ENCODE measurements at regions not wholly inside any gene's neighbourhood (a gene's known extent, or its start where the extent isn't known, plus 50 kb on each side); places are given as distances from the start of the nearest gene placed in this dataset.

DNA sequence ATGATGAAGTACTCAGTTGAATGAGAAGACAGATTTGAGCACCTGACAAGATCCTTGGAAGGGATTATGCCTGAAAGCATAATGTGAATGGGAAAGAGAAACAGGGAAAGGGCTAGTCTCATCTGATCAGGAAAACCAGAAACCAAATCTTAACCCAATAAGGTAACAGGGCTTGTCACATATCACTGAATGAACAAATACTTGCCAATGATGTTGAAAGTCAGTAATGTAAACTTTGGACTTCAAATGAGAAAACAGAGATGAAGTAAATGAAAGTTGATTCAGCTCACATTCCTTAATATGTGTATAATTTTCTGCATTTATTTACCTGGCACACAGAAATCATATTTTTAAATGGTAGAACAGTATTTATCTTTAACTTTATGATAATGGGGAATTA, 480.0 kb downstream of the KCTD12 start:
- no peak for DNase-seq

DNA sequence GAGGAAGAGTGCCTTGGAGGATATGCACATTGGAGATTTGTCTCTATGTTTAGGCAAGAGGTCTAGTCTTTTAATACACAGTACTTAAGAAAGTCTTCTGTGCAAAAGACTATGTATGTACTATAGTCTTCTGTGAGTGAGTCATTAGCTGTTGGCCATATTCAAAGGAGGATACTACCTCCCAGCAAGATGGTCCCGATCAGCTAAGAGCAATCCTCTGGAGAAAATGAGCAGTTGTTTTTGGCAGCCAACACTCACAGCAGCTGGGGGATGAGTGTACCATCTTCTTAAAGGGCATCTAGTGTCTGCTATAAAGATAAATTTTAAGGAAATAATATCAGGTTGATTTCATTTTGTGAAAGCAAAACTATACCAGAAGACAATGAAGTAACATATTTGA, 487.8 kb downstream of the KCTD12 start:
- no peak for DNase-seq

DNA sequence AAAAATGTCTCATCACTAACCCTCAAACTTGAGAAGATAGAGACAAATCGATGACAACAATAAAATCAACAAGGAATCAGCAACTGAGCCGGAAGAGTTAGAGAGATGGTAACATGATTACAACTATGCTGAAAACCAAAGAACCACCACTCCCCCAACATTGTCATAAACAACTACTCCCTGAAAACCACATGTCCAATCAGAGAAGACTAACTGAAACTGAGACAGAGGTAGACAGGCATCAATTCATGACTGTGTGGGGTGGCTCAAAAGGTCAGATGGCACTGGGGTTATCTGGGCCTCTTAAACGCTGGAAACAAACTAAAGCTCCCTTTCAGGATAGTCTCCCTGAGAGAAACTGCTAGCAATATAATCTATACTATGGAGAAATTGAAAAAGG, 488.8 kb downstream of the KCTD12 start:
- DNase-seq: no peak

DNA sequence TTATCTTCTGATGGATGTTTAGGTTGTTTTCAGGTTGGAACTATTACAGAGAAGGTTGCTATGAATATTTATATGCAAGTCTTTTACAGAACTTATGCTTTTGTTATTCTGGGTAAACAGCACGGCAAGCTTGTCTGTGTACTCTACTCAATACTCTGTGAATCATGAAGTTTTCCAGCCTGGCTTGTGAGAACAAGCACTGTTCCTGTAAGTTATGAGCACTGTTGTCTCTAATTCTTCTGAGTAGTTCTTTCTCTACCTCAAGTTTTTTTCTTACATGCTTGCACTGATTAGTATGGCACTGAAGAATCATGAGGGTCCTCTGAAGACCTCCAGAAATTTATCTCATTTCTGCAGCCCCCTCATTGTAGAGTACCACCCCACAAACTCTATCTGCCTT, 496.9 kb downstream of the KCTD12 start:
- DNase-seq: no peak

DNA sequence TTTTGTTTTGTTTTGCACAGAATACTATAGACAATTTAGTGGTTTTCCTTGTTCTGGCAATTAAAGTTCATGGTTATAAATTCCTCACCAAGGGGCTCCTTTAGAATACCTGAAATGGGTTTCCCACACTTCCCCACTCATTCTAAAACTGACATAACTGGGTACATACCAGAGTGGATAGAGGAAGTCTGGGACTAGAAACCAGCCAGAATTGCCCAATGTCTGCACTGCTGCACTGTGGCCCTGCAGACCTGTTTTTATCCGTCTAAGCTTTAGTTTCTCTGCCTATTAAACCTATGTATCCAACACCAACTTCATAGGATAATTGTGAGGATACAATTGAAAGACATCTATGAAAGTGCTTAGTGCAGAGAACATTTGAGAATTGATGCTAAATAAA, 498.6 kb downstream of the KCTD12 start:
- no peak for DNase-seq

DNA sequence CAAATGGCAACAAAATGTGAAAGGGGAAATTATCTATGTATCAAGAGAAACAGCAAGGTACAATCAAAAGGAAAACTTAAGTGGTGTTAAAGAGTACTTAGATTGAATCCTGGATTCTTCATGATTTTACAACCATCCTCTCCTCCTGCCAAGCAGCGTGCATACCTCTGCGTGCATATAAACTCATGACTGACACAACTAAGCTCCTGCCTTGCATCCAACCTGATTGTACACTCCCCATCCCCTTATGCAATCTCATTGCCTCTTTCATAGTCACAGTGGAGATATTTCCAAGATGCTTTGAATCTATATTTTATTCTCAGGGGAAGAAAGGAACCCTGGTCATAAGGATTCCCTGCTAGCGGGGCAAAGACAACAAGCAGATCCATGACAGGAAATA, 499.9 kb downstream of the KCTD12 start:
- no peak for DNase-seq

DNA sequence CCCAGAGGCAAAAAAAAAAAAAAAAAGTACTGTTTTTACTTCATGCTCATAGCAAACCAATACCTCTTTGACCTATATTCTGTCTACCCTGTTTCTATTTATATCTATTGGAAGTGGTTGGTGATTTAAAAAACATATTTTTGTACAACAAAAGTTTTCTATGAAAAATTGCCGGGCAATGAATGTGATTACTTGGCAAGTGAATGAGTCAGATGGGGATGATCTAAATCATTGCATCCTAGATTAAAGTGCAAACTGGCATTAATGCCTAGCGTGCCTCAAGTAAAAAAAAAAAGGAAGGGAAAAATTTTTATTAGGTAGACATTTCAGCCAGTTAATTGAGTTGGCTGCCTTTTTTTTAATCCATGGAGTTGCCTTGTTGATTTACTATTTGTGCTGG, 500.6 kb downstream of the KCTD12 start:
- DNase-seq: no peak

DNA sequence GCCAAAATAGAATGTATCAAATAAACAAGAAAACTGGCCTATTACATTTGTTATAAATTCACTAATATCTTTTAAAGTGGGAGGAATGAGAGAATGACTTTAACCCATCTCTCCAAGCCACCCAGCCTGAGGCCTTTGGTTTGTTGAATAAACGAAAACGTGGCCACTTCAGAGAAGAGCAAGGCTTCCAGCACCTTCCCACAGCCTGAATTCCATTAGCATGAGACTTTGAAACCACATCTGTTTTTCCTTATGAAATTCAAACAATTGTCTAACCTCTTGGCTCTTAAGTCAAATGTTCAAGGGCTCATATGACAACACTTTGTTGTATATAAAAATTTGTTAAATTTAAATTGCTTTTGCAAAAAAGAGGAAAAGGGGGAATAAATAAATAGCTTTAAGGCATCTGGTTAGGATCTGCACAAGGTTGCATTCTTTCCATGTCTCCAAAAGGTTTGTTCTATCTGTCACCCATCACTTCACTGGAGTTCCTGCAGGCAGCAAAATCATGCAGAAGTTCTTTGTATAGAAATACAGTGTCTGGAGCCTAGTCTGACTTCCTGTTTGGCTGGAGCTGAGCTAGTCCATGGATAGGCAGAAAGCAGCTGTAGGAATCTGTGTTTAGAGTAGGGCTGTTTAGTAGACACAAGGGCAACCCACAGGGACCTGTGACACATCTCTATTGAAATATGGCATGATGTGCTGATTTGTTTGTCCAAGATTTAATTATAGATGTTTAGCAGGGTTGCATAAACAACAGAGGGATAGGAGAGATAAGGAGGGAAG, 502.3 kb downstream of the KCTD12 start:
- no peak for DNase-seq

DNA sequence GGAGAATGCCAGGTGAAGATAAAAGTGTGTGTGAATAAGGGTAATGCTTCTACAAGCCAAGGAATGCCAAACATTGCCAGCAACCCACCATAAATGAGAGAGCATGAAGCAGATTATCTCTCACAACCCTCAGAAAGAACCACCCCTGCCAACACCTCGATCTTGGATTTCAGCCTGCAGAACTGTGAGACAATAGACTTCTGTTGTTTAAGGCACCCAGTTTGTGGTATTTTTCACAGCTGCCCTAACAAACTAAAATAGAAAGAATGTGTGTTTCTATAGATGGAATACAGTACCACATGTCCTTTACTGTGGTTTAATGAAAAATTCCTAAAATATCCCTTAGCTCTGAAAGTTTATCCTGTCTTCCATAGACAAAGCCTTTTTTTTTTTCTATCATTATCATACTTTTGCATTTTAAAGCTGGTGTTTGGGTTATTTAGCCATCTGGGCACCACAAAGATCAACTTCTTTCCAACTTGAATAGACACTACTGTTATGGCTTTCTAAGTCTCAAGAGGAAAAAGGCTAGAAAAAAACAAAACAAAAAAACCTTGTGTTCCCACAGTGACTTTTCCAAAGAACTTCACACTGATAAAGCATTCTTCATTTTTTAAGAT, 505.6 kb downstream of the KCTD12 start:
- DNase-seq: no peak

DNA sequence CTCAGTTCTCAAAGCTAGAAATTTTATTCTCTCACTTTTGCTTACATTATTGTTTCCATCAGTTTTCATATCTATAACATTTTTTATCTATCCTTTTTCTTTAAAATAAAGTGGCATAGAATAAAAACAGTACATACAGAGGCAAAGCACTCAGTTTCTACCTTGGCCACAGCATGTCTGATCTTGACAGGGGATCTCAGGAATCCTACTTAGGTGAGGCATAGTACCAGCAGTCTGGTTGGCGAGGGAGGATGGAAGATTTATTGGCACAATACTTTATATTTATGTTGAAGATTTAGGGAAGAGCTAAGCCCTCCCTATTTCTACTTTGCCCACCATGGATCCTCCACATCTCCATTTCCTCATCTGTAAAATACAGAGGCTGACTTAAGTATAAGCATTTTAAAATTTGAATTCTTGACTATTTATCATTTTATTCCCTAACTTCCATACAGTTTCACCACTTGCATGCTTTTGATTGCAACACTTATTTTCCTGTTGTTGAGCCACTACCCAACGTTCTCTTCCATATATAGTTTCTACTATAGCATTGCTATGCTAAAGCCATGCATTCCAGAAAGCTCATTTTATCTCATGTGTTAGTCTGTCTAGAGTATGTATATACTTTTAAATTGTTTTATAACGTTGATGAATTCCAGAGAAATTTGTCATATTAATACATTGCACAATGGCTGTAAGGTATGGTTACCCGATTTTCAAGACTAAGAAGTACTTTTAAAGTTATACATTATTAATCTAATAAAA, 506.7 kb downstream of the KCTD12 start:
- DNase-seq: no peak

DNA sequence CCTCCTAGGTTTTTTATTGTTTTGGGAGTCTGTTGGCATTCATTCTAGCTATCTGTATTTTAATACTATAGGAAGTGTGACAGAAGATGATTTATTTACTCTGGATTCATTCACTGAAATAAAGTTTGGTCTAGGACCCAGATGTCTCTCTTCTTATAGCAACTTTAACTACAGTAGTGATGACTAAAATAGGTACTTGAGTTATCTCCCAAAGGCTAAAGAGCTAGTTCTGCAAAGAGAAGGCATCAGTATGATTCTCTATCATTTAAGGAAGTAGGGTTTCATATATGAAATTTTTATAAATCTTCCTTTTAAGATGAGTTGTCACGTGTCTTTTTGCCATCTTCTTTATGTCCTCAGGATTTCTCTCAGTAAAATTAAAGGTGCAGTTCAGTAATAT, 507.4 kb downstream of the KCTD12 start:
- DNase-seq: no peak

DNA sequence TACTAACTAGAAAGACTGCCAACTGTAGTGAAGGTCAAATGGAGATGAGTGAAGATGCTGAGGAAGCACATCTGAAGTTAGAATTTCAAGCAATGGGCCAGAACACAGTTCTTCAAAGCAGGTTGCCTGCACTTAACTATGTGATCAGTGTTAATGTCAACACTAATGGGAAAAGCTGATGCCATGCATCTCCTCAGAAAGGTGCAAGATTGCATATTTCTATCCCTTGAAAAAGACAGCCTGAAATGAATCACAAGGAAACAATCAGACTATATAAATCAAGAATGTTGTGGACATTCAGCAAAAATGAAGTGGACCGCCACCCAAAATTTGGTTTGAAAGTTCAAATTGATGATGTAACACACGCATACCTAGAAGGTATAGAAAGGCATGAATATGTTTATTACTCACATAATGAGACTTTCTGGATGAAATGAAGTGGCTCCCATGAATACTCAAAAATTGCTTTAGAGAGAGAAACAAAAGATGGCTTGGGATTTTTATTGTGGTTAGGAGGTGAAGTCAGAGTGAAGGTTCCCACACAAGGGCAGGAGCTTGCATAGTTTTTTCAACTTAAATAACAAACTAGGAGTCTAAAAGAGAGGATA, 522.4 kb downstream of the KCTD12 start:
- no peak for DNase-seq

DNA sequence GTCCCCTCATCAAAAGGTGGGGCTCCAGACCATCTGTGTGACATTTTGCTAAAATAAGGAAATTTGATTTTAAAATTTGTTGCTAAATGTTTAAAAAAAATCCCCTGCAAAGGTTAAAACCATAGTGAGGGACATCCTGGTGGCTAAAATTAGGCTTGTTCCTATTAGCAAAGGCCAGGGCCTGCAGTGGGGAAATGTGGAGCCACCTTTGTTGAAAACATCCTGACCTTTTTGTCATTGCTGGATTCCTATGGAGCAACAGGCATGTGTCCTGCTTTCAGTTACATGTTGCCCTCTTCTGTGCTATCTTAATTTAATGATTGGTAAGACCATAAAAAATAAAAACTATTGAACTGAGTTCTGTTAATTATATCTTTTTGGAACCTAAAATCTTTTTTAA, 524.3 kb downstream of the KCTD12 start:
- DNase-seq: no peak

DNA sequence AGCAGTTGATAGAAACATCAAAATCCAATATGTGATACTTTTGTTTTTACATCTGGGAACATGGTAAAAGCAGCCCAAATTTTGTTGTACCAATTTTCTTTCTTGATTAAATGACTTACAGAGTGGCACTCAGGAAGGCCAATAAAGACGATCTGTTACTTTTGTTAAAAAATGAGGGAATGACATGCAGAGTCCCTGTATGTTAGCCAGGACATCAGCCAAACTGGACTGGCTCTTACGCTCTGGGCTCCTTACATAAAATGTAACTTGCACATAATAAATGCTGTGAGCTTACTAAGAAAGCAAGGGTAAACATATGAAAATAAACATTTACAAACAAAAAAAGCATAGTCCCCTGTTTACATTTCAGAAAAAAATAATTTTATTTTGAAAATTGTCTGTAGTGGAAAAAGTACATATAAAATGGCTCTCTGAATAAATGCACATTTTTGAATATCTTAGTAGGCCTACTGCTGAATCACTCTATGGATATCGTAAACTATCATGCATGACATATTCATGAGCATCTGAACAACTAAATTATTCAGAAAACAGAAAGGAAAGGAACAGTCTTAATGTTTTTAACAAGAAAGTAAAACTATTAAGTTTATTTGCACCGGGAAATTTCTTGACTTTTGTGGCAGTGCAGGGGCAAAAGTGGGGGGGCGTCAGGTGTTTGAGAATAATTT, 534.5 kb downstream of the KCTD12 start:
- DNase-seq: no peak

DNA sequence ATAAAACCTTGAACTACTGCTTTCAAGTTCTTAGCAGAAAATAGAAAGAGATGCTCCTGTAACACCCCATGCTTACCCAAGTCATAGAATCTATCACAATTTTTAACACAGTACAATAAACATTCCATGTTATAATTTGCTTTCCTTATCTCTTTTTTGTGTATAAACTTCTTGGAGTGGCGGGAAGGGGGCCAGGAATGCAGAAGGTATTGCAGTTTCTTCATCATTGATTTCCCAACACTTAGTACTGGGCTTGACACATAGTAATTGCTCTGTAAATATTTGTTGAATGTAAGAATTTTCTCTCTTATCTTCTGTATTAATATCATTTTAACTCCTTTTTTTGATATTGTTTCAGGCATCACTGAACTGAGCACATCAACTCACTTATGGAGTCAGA, 535.8 kb downstream of the KCTD12 start:
- DNase-seq: no peak

DNA sequence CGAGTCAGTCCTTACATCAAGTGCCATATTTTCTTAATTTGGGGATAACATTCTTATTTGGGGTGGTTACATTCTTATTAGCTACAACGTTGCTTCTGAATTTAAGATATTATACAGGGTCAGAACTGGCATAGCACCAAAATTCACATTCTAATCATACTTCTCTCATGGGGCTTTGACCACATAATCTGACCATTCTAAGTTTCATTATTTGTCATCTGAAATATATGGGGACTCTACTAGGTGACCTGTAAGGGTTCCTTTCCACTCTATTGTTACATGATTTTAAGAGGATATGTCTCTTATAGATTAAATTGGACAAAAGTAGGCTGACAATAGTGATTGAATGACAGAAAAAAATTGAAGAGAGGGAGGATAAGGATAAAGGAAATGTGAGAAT, 536.5 kb downstream of the KCTD12 start:
- DNase-seq: no peak

DNA sequence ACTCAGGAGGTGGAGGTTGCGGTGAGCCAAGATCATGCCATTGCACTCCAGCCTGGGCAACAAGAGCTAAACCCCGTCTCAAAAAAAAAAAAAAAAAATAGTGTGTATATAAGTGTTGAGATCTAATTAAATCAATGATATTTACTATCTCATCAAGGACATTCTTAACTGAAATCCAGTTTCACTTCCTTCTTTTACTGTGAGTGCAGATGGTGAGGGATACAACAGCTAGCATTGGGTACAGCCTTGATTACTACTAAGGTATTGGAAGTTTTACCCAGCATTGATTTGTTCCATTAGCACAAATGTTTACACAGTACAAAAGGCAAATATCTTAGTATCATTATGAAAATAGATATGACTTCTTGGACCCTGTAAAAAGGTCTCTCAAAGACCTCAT, 546.6 kb downstream of the KCTD12 start:
- DNase-seq: no peak

DNA sequence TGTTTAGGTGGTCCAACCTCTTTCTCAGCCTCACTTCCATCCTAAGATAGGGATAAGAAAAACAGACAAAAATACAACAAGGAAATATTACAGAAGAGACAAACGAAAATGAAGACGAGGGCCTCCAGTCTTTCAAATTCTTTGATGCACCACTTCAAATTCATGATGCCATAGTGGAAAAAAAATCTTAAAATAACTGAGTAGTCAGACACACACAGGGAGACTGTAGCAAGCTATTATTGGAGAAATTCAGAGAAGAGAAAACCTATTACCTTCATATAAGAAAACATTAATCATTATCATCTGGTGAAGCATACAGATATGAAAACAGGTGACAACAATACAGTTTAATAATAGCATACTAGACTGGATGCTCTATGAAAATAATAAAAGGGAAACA, 548.2 kb downstream of the KCTD12 start:
- no peak for DNase-seq

DNA sequence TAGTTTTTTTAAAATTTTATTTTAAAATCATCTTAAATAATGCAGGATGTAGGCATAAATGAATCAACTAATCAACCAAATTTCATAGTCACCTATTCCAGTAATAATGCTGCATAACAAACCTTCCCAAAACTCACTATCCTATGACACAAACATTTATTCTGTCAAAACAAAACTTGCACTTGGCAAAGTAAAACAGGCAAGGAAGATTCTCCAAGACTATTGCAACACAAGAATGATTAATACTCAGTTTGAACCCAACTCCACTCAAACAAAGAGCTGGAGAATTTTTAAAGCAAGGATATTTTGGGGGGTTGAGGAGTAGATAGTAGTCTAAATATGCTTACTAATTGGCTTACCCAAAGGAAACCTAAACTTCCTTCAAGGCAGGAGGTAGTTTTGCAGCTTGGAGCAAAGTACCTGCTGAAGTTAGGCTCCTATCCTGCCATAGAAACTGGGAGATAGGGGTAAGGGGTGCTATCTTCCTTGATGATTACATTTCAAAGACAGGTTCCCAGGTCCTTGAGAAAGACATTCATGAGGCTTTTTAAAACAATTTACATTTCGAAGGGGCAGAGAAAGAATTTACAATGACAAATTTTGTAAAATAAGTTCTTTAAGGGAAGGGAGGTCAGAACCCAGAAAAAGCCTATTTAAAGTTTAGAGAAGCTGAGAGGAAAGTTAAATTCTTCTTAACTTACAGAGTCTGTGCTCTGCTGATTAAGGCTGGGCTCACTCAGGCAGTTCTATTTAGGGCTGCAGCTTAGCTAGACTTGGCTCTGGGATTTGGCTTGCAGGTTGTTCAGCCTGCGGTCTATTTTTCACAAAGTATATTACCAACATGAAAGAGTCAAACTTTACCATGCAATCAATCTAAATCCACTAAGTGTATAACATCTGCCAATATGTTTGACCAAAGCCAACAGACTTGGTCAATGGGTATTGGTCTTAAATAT, 549.0 kb downstream of the KCTD12 start:
- DNase-seq: no peak

DNA sequence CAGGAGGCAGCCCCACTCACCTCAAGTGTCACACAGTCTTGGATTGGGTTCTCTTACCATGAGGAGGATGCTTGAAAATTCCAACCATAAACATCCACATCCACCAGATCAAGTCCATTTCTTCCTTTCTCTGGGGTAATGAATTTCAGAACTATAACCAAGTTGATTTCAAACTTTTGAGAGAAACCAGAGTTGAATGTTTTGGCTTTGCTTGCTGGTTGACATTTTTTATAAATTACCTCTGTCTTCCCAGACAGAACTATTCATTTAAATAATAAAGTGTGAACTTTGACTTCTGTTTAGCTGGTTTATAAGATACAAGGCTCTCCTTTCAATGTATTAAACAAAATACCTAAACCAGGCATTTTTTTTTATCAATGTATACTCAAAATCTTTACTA, 550.7 kb downstream of the KCTD12 start:
- no peak for DNase-seq

DNA sequence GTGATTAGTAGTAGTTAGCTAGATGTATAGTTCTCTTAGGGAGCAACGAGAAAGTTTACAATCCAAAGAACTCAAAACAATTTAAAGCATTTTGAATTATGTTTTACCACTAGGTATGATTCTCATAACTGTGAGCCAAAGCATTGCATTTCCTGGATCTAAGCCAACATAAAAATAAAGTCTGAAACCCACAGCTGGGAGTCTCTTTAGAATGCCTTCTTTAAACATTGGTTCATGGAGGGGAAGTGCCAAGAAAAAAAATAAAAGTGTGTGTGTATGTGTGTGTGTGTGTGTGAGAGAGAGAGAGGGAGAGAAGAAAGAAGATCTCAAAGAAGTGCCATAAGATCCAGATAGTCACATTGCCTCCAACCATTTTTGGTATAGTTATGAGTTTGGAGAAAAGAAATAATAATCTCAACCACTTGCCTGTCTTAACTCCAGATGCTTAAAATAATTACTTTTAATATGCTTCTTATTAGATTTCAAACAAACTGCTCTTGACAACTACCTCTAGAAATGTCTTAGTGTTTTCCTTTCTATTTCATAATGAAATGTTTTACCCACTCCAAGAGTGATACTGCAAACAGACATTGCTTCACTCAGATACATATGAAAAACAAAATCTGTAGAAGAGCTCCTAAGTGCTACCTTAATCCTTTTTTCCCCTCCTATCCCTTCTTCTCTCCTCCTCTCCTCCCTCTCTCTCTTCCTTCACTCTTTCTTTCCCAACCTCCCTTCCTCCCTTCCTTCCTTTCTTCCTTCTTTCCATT, 554.1 kb downstream of the KCTD12 start:
- no peak for DNase-seq

Measured in stimulated activated CD4-positive, alpha-beta T cell treated with anti-CD3 and anti-CD28 coated beads, Interleukin-4, amount 100 ng/mL, for 24 hours (primary cell).